ENCODE measurements at regions not wholly inside any gene's neighbourhood (a gene's known extent, or its start where the extent isn't known, plus 50 kb on each side); places are given as distances from the start of the nearest gene placed in this dataset.

DNA sequence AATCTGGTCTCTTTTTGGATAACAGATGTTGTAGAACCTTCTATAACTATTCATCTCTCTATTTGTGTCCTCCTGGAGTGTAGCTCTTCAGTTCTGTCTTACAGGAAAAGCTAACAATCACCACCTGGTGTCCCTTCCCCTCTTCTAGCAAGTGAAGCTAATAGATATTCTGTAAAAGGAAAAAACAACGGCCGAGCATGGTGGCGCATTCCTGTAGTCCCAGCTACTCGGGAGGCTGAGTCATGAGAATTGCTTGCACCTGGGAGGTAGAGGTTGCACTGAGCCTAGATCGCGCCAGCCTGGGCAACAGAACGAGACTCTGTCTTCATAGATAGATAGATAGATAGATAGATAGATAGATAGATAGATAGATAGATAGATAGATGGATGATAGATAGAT, 779.4 kb downstream of the TUSC7 start:
- no peak for TF ChIP-seq POLR2A (IDR thresholded peaks at IDR 0.05)
- TF ChIP-seq CTCF (IDR thresholded peaks at IDR 0.05): no peak

Data from right lobe of liver (tissue), 4 donors.